K562 (cell line): ENCODE measurements at regions not wholly inside any gene's neighbourhood (a gene's known extent, or its start where the extent isn't known, plus 50 kb on each side); places are given as distances from the start of the nearest gene placed in this dataset.

Experiments
- CBX3 ChIP-seq, 2 experiments: IDR thresholded peaks; 1 replicate in 1 of 2; 2 replicates in 1 of 2; pipeline ENCODE4 v1.6.1; 2012; ENCODE audit warnings: inconsistent platforms in 2 of 2, low read length in 2 of 2, borderline replicate concordance in 1 of 2, control low read depth in 1 of 2
- CREM ChIP-seq: IDR thresholded peaks from 2 replicates; pipeline ENCODE4 v1.6.1; 2014; ENCODE audit warnings: antibody characterized with exemption, low read depth
- CTCF ChIP-seq, 3 experiments: IDR thresholded peaks in 2 of 3; conservative IDR thresholded peaks in 1 of 3; 2 replicates each; pipeline ENCODE4 v1.5.1; 2011 to 2012; ENCODE audit warnings: low read length in 3 of 3, mild to moderate bottlenecking in 3 of 3, control low read depth in 2 of 3, improper control_type of control experiment in 1 of 3, inconsistent platforms in 1 of 3, low read depth in 1 of 3, mixed read lengths in 1 of 3, moderate library complexity in 1 of 3; ENCODE audit not compliant: insufficient read depth in 2 of 3
- HMG20B ChIP-seq: fragments of 250-450 bp; sonication (Bioruptor Pico); IDR thresholded peaks from 2 replicates; pipeline ENCODE4 v1.5.0; 2021; ENCODE audit warnings: mild to moderate bottlenecking
- MAX ChIP-seq: sonication (generic); formaldehyde crosslinking; IDR thresholded peaks from 2 replicates; pipeline ENCODE4 v1.9.0; 2022; ENCODE audit warnings: mild to moderate bottlenecking, missing genetic modification reagents
- POLR2AphosphoS2 ChIP-seq: IDR thresholded peaks from 2 replicates; pipeline ENCODE4 v1.6.1; 2012; ENCODE audit warnings: low read length, improper control_type of control experiment
- POLR2B ChIP-seq: fragments of 450-650 bp; IDR thresholded peaks from 2 replicates; pipeline ENCODE4 v1.6.1; 2018; ENCODE audit warnings: low read depth; ENCODE audit not compliant: partially characterized antibody
- RCOR1 ChIP-seq, 2 experiments: IDR thresholded peaks; 2 replicates each; pipeline ENCODE4 v1.6.1; 2012; ENCODE audit warnings: low read depth in 2 of 2, low read length in 2 of 2, borderline replicate concordance in 1 of 2, improper control_type of control experiment in 1 of 2
- STAT5B ChIP-seq: fragments of 250-450 bp; sonication (Bioruptor Pico); IDR thresholded peaks from 2 replicates; pipeline ENCODE4 v1.8.0; 2021; ENCODE audit warnings: mild to moderate bottlenecking, inconsistent platforms
- TAF1 ChIP-seq: IDR thresholded peaks from 2 replicates; pipeline ENCODE4 v1.6.1; 2011; ENCODE audit warnings: mild to moderate bottlenecking, low read length, moderate library complexity; ENCODE audit not compliant: insufficient read depth, control insufficient read depth, severe bottlenecking; ENCODE audit errors: extremely low read depth
- THRA ChIP-seq: fragments of 450-650 bp; IDR thresholded peaks from 2 replicates; pipeline ENCODE4 v1.6.1; 2017; ENCODE audit warnings: mild to moderate bottlenecking, moderate library complexity
- ZNF280B ChIP-seq: fragments of 250-450 bp; sonication (Bioruptor Pico); IDR thresholded peaks from 2 replicates; pipeline ENCODE4 v1.5.1; 2021; ENCODE audit warnings: mild to moderate bottlenecking
- TF ChIP-seq, protein P1 (sequence below), 3 experiments: fragments of 200-800 bp in 1 of 3; sonication (Bioruptor generic) in 1 of 3; sonication (generic) in 1 of 3; formaldehyde crosslinking in 1 of 3; IDR thresholded peaks; 2 replicates each; pipeline versions ENCODE4 v1.6.1 to v1.8.0; 2016 to 2022; ENCODE audit warnings: mild to moderate bottlenecking in 2 of 3, missing compliant biosample characterization in 2 of 3, missing genetic modification characterization in 2 of 3, missing genetic modification reagents in 1 of 3
- TF ChIP-seq, protein P2 (sequence below): fragments of 250-450 bp; sonication (Bioruptor Pico); IDR thresholded peaks from 2 replicates; pipeline ENCODE4 v1.4.0; 2020

DNA sequence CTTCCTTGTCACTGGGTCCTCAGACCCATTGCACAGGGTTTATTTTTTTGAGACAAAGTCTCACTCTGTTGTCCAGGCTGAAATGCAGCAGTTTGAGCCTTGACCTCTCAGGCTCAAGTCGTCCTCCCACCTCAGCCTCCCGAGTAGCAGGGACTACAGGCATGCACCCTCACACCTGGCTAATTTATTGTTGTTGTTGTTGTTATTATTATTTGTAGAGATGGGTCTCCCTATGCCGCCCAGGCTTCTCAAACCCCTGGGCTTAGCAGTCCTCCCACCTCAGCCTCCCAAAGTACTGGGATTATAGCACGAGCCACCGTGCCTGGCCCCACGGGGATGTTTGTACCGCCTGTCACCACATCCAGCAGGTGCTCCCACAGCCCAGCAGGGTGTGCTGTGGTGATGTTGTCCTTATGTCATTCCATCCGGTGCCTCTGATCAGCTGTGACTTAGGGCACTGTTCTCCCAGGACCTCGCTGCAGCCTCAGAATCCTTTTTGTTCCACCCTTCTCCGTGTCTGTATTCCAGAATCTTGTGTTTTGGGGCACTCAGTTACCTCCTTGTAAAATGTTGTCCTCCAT is 182.3 kb downstream of the INO80D start (continued):
- TF ChIP-seq, protein P1, sequence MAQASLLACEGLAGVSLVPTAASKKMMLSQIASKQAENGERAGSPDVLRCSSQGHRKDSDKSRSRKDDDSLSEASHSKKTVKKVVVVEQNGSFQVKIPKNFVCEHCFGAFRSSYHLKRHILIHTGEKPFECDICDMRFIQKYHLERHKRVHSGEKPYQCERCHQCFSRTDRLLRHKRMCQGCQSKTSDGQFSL (CRISPR knock-in tag; IDR thresholded peaks at IDR 0.05): no peak
- TF ChIP-seq, protein P1 (tag; IDR thresholded peaks at IDR 0.05): no peak
- TF ChIP-seq POLR2AphosphoS2 (no peak), HMG20B (CRISPR knock-in tag) (no peak), ZNF280B (CRISPR knock-in tag) (no peak), RCOR1 (IDR thresholded peaks at IDR 0.05; ENCODE audit: borderline replicate concordance in 1 of 2, low read depth in 2 of 2, low read length in 2 of 2) (0 out of 4 replicates have a peak, but pooled peaks of 1 of the 2 experiments have one; percentile 44), STAT5B (CRISPR knock-in tag) (no peak), THRA (no peak), POLR2B (no peak), CTCF (IDR thresholded peaks at IDR 0.05 in 2 of 3, conservative IDR thresholded peaks at IDR 0.05 in 1 of 3; ENCODE audit: insufficient read depth in 2 of 3, low read depth in 1 of 3, low read length in 3 of 3) (peak; percentile 54 to 63 (median 55)), CREM (0 out of 2 replicates have a peak, but pooled peaks have one; percentile 16), MAX (CRISPR knock-in tag) (0 out of 2 replicates have a peak, but pooled peaks have one; percentile 29), TAF1 (no peak), CBX3 (IDR thresholded peaks at IDR 0.05; ENCODE audit: borderline replicate concordance in 1 of 2, low read length in 2 of 2) (peak in 1 of 2 experiments; percentile 44; a peak in 1 of 3 replicates)
- TF ChIP-seq, protein P2, sequence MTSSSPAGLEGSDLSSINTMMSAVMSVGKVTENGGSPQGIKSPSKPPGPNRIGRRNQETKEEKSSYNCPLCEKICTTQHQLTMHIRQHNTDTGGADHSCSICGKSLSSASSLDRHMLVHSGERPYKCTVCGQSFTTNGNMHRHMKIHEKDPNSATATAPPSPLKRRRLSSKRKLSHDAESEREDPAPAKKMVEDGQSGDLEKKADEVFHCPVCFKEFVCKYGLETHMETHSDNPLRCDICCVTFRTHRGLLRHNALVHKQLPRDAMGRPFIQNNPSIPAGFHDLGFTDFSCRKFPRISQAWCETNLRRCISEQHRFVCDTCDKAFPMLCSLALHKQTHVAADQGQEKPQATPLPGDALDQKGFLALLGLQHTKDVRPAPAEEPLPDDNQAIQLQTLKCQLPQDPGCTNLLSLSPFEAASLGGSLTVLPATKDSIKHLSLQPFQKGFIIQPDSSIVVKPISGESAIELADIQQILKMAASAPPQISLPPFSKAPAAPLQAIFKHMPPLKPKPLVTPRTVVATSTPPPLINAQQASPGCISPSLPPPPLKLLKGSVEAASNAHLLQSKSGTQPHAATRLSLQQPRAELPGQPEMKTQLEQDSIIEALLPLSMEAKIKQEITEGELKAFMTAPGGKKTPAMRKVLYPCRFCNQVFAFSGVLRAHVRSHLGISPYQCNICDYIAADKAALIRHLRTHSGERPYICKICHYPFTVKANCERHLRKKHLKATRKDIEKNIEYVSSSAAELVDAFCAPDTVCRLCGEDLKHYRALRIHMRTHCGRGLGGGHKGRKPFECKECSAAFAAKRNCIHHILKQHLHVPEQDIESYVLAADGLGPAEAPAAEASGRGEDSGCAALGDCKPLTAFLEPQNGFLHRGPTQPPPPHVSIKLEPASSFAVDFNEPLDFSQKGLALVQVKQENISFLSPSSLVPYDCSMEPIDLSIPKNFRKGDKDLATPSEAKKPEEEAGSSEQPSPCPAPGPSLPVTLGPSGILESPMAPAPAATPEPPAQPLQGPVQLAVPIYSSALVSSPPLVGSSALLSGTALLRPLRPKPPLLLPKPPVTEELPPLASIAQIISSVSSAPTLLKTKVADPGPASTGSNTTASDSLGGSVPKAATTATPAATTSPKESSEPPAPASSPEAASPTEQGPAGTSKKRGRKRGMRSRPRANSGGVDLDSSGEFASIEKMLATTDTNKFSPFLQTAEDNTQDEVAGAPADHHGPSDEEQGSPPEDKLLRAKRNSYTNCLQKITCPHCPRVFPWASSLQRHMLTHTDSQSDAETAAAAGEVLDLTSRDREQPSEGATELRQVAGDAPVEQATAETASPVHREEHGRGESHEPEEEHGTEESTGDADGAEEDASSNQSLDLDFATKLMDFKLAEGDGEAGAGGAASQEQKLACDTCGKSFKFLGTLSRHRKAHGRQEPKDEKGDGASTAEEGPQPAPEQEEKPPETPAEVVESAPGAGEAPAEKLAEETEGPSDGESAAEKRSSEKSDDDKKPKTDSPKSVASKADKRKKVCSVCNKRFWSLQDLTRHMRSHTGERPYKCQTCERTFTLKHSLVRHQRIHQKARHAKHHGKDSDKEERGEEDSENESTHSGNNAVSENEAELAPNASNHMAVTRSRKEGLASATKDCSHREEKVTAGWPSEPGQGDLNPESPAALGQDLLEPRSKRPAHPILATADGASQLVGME (CRISPR knock-in tag): no peak
